ENCODE measurements at regions not wholly inside any gene's neighbourhood (a gene's known extent, or its start where the extent isn't known, plus 50 kb on each side); places are given as distances from the start of the nearest gene placed in this dataset.

DNA sequence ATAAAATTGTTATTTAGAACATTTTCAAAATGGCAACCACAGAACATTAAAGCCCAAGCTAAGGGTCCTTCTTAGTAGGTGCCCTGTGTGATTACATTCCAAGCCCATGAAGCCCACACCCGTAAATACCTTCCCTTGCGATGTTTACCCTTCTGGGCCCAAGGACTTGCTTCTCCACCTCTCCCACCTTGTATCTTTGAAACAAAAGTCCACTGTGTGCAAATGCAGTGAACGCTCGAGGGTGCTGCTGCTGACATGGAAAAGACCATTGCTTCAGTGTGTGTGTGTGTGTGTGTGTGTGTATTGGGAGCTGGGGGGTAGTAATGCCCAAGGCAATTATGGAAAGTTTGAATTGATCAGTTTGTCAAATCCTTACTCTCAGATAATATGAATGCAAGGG is 298.1 kb downstream of the TGFB2 start:
- DNase-seq = no peak

DNA sequence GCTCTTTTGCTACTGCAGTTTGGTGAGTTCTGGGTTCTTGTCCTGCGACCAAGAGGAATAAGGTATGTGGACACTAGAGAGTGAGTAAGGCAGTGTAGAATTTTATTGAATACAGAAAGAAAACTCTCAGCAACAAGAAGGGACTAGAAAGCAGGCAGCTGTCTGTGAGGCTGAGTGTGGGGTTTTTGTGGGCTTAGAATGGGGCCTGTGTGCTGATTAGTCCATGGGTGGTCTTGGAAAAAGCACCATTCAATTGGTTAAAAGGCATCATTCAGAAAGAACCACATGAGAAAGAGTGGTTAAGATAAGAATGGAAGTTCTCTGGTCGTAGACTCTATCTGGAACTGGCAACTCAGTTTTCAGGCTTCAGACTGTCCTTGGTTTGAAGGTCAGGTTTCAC is 298.8 kb downstream of the TGFB2 start:
- DNase-seq = no peak

GRCh38 chr1:218646288-218646687 is 301.2 kb downstream of the TGFB2 start:
- DNase-seq = no peak

GRCh38 chr1:218656301-218657037 is 311.3 kb downstream of the TGFB2 start:
- DNase-seq = no peak

- no peak for DNase-seq
Measured at GRCh38 chr1:218658269-218658668, 313.1 kb downstream of the TGFB2 start.

DNA sequence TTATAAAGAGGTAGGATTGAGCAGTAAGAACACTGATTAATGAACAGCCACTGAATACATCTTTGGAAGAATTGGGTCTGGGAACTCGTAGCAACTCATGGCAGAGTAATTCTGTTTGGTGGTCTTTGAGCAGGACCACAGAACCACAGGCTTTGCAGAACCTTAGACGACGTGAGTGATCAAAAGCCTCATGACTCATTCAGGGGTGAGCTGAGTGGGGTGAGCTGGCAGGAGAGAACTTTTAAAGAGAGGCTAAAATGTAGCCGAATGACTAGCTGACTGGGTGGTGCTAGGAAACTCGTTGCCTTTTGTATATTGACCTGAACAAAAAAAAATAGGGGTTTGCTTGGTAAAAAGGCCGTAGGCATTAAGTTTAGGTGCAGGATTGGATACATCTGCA is 313.8 kb downstream of the TGFB2 start:
- DNase-seq = no peak

- no peak for DNase-seq
Measured at GRCh38 chr1:218659911-218660677, 315.0 kb downstream of the TGFB2 start.

DNA sequence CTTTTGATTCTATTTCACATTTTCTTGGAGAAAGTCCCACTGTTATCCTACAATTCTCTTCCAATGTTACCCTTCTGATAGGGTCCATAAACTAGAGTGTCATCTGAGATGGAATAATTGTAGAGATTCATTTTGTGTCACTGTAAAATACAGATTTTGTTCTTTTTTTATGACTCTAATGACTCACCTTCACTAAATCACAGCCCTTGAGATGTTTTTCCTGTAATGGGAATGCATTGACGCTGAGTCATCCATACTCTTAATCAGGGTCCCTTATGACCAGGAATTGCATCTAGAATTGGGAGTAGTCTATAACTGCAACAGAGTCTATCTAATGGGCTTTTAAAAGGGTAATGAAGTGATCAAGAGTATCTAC is 315.5 kb downstream of the TGFB2 start:
- no peak for DNase-seq

DNA sequence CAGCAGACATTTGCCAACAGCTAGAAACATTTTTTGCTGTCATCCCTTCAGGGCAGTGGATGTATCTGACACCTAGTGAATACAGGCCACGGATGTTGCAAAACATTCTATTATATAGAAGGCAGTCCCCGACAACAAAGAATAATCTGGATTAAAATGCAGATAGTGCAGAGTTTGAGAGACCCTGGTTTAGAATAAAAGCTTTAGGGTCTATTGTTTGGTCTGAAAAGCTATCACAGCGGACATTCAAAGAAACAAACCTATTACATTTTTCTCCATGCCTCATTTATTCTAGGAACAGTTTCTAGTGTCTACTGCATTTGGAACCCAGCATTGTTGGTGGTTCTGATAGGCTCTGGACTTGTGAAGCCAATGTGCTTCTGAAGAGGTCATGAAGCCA is 316.3 kb downstream of the TGFB2 start:
- DNase-seq = no peak

DNA sequence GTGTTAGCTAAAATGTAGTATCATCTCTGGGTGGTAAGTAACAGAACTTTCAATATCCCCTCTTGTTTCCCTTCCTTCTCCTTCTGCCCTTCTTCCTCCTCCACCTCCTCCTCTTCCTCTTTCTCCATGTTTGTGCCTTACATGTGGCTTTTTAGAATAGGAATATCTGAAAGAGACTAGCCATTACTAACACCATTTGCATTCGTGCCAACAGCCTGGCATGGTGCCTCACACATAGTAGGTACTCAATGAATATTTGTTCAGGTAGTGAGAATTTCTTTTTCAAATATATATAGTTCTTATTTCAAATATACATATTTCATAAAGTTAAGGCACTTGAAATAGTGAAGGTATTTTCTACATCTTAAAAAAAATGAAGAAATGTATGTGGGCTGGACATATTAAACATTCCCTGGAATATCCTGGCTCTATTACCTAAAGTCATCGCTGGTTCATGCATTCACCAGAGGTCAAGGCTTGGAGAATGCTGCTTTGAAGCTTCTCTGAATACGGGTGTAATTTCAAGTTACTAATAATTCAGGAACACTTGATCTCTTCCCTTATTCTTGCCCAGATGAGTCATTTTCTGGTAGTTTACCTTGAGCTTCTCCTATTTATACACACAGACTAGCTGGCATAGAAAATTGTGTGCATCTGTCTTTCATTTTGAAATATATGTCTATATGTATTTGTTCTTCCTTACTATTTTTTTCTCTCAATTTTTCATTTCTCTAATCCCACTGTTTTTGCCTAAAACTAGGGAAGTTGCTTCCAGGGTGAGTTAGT is 319.4 kb downstream of the TGFB2 start:
- DNase-seq = no peak

- no peak for DNase-seq
Measured at GRCh38 chr1:218665221-218665620, 320.1 kb downstream of the TGFB2 start.

GRCh38 chr1:218666263-218666662 is 321.1 kb downstream of the TGFB2 start:
- DNase-seq = no peak

GRCh38 chr1:218667781-218668516 is 322.8 kb downstream of the TGFB2 start:
- no peak for DNase-seq

GRCh38 chr1:218669431-218669830 is 324.3 kb downstream of the TGFB2 start:
- DNase-seq = no peak

- no peak for DNase-seq
Measured at GRCh38 chr1:218670875-218671274, 325.7 kb downstream of the TGFB2 start.

GRCh38 chr1:218671573-218671972 is 326.4 kb downstream of the TGFB2 start:
- DNase-seq = no peak

- no peak for DNase-seq
Measured at GRCh38 chr1:218673170-218673569, 328.0 kb downstream of the TGFB2 start.

- no peak for DNase-seq
Measured at GRCh38 chr1:218674280-218674773, 329.2 kb downstream of the TGFB2 start.

DNA sequence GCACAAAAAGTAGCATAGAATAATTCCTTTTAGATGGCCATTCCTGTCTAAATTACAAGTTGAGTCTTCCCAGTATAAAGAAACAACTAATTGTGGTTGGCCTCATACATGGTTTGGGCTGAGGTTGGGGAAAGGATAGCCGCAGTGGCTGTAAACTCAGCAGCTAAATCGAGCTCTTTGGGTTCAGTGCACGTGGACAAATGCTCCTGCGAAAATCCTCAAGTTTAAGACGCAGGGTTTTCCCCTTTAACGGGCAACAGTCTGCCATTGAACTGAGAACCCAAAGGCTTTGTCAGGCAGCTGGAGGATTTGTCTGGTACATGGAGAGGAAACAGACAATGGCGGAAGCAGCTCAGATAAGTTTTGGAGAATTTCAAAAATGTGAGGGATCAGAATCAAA is 331.9 kb downstream of the TGFB2 start:
- no peak for DNase-seq

DNA sequence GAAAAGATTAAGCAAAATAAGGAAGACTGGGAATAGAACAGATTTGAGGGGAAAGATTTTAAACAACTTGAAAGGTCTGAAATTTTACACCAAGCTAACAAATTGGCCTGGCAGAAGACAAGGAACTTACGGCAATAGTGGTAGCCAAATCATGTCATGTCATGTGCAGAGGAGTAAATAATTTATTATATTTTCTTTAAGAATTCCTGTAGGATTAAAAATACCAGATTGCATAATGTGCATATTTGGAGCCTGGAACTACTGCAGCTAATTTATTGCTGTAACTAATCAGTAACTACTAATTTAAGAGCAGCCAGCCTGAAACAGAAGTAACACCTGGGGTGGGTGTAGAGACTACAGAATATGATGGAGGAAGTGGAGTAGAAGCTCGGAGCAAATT is 334.3 kb downstream of the TGFB2 start:
- DNase-seq = no peak

DNA sequence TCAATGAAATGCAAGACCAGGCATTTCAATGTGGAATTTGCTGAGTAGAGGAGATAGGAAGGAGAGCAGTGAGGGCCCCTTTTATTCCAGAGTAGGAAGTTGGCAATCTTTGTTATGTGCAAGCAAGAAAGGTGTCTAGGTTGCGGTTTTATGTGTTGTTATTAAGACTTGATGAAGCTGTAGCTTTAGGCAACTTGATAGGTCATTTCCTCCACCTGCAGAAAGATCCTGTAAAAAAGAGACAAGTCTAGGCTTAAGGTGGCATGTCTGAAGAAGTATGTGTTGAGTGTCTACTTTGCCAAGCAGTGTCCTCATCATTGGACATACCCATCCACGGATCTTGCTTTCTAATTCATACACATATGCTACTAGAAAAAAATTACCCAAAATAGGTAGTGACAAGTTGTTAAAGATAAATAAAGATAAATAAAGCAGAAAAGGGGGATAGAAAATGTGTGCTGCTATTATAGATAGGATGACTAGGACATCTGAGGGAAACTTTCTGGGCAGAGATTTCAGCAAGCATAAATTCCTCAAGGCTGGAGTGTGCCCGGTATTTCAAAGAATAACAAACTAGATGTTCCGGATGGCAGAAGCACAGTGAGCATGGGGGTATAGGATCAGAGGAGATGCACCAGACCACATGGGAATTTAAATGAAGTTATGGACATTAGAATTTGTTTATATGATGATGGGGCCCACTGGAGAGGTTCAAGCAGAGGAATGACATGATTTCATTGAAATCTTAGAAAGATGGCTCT is 335.0 kb downstream of the TGFB2 start:
- DNase-seq = no peak

- DNase-seq = no peak
Measured at GRCh38 chr1:218683242-218683641, 338.1 kb downstream of the TGFB2 start.

Data from activated CD8-positive, alpha-beta memory T cell treated with anti-CD3 and anti-CD28 coated beads for 24 hours (primary cell).